ENCODE measurements at regions not wholly inside any gene's neighbourhood (a gene's known extent, or its start where the extent isn't known, plus 50 kb on each side); places are given as distances from the start of the nearest gene placed in this dataset.

DNA sequence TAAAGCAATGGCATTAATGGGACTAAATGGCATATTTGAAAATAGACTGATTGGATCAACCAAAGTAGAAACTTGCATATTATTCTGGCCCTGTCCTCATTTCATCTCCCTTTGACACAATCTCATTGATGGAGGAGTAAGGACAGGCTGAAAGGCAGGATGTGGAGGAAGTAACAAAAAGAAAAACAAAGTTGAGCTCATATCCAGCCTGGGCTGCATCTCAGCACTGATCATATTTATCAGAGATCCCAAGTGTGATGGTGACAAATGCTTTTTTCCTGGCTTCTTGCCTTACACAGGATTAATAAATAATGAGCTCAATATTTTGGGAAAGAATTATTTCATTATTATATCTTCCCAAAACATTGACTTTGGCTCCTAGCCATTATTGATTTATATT lies 622.7 kb downstream of the CD109 start:
- TF ChIP-seq, protein P1, sequence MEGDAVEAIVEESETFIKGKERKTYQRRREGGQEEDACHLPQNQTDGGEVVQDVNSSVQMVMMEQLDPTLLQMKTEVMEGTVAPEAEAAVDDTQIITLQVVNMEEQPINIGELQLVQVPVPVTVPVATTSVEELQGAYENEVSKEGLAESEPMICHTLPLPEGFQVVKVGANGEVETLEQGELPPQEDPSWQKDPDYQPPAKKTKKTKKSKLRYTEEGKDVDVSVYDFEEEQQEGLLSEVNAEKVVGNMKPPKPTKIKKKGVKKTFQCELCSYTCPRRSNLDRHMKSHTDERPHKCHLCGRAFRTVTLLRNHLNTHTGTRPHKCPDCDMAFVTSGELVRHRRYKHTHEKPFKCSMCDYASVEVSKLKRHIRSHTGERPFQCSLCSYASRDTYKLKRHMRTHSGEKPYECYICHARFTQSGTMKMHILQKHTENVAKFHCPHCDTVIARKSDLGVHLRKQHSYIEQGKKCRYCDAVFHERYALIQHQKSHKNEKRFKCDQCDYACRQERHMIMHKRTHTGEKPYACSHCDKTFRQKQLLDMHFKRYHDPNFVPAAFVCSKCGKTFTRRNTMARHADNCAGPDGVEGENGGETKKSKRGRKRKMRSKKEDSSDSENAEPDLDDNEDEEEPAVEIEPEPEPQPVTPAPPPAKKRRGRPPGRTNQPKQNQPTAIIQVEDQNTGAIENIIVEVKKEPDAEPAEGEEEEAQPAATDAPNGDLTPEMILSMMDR (IDR thresholded peaks at IDR 0.05; ENCODE audit: insufficient read depth, low read depth, low read length), result no peak
- TF ChIP-seq EZH2 (IDR thresholded peaks at IDR 0.05; ENCODE audit: insufficient read depth, low read length), result no peak

Data from astrocyte (in vitro differentiated cells and primary cell).